IPS DF 19.7 (cell line): ENCODE measurements at regions not wholly inside any gene's neighbourhood (a gene's known extent, or its start where the extent isn't known, plus 50 kb on each side); places are given as distances from the start of the nearest gene placed in this dataset.

Experiments used
- DNase-seq: peaks from one replicate; pipeline ENCODE4 v3.0.0-alpha.2; 2013; ENCODE audit warnings: low read depth, low spot score

DNA sequence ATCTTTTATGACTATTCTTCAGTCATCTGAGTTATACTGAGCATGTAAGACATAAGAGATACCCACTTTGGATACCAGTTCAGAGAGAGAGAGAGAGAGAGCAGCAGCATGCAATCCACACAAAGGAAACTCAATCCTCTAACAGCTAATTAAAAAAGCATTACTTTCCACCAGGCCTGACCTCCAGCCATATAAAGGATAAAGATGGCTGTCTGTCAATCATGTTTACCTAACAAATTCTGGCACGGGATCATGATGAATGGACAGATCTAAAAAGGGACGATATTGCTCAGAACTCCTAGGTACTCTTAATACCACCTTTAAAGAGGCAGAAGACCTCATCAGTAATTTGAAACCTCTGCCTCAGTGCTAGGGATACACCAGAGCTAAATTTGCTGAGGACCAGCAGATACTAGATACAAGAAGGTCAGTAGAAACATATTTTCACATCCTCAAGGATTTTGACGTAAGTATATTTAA, 159.2 kb downstream of the RPS12 start:
- DNase-seq, result no peak

DNA sequence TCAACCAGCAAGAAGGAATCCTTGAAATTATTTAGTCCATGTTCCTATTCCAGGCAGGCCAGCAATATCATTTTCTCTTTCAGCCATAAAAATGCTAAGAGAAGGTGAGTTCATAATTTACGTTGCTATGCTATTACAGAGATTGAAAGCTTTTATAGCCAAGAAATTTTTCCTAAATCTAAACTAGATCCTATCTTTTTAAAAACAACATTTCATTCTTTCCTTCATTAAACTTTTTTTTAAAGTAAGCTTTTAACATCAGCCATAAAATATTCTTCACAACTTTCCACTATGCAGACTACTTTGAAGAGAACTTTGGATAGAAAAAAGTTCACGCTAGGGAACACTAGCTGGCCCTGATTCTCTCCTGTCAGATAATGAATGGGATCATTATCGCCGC, 159.8 kb downstream of the RPS12 start:
- no peak for DNase-seq

GRCh38 chr6:132977413-132977812, 163.0 kb downstream of the RPS12 start:
- no peak for DNase-seq

- DNase-seq, result no peak
These were observed 164.3 kb downstream of the RPS12 start for GRCh38 chr6:132978685-132979084.

DNA sequence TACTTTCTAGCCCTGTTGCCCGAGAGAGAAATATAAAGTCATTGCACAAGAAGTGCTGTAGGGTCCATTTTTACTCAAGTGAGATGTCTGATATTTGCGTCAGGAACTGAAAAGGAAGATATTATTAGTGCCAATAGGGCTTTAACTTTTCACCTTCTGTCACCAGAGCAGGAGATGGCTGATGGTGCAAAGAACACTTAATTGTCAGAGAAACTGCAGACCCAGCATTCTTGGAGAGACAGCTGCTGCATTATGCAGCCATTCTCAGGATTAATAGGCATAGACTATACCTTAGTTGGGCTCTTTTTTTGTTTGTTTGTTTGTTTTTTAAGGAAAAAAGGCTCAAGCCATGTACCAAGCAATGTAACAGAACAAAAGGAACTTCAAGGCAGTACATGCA, 179.4 kb downstream of the RPS12 start:
- no peak for DNase-seq

DNA sequence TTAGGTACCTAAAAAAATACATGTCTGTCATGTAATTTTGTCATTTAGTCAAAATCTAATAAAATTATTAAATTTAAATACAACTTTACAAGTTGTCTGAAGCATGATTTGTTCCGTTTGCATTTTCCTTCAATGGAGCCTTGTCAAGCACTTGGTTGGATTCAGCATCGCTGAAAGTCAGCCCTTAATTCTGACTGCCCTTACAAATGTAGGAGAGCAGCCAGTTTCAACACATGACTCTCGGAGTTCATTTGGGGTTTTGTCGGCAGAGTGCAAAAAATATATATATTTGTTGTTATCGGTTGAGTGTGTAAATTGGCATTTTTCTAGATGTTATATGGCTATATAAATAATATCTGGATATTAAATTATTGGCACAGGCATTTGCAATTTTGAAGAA, 180.6 kb downstream of the RPS12 start:
- no peak for DNase-seq

DNA sequence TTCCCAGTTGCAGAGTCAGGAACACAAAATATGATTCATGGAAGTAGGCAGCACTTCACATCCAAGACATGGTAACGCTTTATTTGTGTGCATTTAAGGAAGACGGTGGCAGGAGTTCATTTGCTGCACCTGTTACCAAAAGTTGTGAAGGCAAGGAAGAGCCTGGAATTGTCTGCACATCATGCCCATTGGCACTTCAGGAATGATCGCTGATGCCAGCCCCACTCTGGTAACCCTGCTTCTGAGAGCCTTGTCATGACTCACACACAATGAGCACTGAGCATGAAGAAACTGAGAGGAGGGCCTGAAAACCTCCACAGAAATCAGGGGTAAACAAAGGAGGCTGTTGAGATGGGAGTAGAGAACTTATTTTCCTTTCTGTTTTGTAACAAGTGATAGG, 181.1 kb downstream of the RPS12 start:
- DNase-seq, result no peak

GRCh38 chr6:132998418-132998817, 184.0 kb downstream of the RPS12 start:
- DNase-seq, result no peak

- no peak for DNase-seq
These were observed 186.7 kb downstream of the RPS12 start for GRCh38 chr6:133001040-133001565.

DNA sequence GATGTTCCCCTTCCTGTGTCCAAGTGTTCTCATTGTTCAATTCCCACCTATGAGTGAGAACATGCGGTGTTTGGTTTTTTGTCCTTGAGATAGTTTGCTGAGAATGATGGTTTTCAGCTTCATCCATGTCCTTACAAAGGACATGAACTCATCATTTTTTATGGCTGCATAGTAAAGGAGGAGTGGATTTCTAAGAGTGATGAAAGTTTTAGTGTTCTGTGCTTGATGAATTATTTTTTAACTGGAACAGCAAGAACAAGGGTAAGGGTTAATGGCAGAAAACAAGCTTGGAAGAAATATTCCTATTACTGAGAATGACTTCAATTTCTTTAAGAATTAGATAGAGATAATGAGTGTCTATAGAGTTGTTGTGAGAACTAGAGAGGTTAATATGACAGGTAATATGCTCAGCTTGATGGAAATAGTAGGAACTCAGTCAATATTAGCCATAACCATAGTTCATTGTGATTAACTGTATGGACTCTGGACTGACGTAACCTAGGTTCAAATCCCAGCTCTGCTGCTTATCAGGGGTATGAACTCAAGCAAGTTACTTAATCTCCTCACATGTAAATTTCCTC, 190.0 kb downstream of the RPS12 start:
- no peak for DNase-seq

- no peak for DNase-seq
These were observed 198.4 kb downstream of the RPS12 start for GRCh38 chr6:133012774-133013173.

- DNase-seq, result no peak
These were observed 202.3 kb downstream of the RPS12 start for GRCh38 chr6:133016631-133017030.

DNA sequence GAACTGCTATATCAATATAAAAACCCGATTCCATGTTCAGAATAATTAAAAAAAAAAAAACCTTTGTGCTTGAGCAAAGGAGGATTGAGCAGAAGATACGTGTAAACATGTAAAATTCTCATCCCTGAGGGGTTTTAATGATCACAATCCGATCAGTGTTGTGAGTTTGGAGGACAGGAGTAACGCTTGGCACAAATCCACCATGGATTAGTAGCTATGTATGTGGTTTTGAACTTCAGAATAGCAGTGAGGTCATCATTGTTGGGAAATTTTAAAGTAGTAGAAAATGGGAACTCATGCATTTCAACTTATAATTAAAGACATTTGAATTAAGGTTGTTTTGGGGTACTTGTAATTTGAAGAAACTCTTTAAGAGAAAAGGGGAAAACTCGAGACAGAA, 203.2 kb downstream of the RPS12 start:
- no peak for DNase-seq

- no peak for DNase-seq
These were observed 212.3 kb downstream of the RPS12 start for GRCh38 chr6:133026705-133027104.

DNA sequence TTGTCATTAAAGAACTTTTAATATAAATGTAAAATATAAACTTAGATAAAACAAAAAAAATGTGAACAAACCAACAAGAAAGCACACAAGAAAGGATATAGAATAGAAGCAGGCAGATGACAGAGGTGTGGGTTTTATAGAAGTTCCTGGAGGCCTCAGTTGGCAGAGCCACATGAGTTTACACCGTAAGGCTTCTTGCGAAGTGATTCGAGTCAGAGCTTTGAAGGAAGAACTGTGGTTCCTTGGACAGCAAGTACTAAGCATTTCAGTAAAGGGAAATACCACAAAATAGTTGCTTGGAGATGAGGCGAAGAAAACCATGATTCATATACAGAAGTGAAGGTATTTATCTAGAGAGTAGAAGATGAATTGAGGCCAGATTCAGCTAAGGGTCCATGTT, 207.9 kb upstream of the EYA4 start:
- no peak for DNase-seq

DNA sequence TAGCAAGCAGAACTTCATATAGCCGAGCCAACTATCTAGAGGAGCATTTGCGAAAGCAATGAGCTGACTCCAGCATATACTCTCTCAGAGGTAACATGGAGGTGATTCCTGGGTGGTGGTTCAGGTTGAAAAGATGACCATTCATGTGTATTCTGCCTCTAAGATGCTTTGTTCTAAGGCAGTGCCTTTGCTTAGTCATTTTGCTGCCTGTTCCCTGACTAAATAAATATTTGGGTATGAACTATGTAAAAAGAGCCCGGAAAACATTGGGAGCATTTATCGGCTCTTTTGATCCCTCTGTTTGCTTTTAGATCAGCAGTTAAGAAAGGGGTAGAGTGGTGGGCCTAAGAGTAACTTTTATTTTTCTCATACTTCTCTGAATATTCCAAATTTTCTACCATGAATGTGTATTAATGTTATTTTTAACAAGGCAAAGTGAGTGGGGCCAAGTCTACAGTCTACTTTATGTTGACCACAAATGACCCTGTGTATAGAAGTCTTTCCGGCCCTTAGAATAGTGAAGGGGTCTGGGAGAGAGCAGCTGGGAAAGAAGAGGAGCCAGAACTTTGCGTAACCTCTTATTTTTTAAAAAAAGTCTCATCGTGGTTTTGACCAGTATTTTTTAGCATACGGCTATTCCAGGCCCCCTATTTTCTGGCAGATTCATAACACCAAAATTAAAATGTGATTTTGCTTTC, 206.5 kb upstream of the EYA4 start:
- no peak for DNase-seq

GRCh38 chr6:133040094-133040802, 200.9 kb upstream of the EYA4 start:
- no peak for DNase-seq

DNA sequence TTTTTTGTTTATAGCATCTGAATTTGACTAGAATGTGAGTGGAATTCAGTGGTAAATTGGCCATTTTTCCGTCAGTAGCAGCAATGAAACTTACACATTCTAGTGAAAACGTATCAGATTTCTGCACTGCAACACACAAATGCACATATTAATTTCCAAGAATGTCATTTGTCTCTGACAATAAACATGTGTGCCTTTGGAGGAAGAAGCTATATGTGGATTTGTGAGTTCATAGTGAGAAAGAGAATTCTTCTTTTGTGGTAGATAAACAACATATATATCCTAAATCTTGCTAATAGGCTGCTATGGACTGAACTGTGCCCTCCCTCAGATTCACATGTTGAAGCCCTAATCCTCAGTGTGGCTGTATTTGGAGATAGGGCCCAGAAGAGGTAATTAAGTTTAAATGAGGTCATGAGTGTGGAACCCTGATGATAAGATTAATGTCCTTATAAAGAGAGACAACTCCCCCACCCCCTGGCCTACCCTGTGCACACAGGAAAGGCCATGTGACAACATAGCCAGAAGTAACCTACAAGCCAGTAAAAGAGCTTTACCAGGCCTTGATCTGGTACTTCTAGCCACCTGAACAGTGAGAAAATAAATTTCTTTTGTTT, 200.2 kb upstream of the EYA4 start:
- no peak for DNase-seq

DNA sequence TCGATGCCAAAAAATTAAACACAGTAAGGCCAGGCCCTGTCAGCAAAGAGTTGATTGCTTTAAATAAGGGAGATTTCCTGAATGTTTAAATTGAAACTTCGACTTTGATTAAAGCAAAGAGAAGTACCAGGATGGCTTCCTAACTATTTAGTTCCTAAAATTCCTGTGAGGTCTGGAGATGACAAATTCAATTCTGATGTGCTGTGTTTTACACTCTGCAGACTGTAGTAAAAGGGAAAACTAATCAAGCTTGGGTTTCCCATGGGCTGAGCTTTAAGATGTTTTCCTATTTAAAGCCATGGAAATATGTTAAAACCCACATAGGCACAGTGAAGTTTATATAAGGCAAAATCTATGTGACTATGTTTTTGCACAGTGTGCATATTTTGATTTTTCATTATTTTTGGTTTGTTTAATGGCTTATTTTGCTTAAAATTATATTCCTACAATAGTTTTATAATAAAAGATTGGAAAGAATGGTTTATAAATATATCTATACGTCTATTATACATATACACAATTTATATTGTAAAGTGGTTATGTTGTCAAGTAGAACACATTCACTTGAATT, 198.5 kb upstream of the EYA4 start:
- no peak for DNase-seq

GRCh38 chr6:133046576-133046975, 194.6 kb upstream of the EYA4 start:
- DNase-seq, result no peak

DNA sequence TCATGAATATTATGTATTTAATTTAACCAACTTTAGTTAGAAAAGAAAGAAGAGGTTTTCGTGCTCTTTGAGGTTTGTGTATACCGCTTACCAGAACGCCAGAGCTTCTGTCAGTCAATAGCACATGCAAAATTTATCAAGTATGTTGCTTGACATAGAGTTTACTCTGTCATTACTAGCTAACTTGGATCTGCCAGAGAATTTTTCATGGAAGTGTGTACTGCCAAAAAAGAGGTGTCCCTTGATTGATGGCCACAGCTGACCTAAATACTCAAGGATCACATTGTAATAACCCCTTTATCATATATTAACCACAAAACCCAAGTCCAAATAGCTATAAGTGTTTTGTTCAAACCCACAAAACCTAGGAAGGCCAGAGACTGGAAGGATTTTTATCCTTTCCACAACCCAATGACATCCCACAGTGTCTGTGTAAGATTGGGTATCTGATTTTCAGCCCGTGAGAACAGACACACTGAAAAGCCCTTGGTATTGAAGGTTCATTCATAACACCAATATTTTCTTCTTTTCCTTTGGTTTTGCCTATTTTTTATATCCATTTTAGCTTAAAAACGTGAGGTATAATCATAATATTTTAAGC, 194.0 kb upstream of the EYA4 start:
- DNase-seq, result no peak

DNA sequence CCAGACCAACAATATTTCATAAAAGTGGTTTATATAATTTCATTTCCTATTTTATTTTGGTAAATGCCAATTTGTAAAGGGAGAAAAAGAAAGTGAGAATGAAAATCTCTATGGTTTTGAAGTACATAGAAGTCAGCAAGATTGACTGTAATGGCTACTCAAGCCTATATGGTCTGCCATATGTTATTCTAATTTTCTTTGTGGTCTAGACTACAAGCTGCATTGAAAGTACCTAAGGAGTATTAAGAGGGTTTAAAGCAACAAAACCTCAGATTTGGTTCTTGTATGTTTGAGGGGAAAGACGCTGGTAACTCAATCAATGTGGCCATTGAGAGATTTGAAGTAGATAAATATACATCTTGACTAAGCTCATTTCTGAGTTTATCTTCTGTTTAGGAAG, 193.5 kb upstream of the EYA4 start:
- DNase-seq, result no peak
